KOPT-K1 (cell line): ENCODE measurements at regions not wholly inside any gene's neighbourhood (a gene's known extent, or its start where the extent isn't known, plus 50 kb on each side); places are given as distances from the start of the nearest gene placed in this dataset.
"Not testable (repeated sequence)": the region's sequence is repeated elsewhere in the genome, so short reads cannot be mapped to it uniquely, and the experiment has no call there.

Experiments used
- H3K27ac ChIP-seq: fragments of 200-600 bp; sonication (generic); 2 replicates; pipeline ENCODE4 v1.5.1; 2016; ENCODE audit warnings: antibody characterized with exemption, mild to moderate bottlenecking, low read depth, low read length; ENCODE audit not compliant: poor library complexity, severe bottlenecking
- H3K36me3 ChIP-seq: fragments of 200-600 bp; sonication (generic); 2 replicates; pipeline ENCODE4 v1.5.1; 2017; ENCODE audit warnings: antibody characterized with exemption, mild to moderate bottlenecking, low read length, moderate library complexity; ENCODE audit not compliant: insufficient read depth
- H3K9me3 ChIP-seq: fragments of 200-600 bp; sonication (generic); 2 replicates; pipeline ENCODE4 v1.5.1; 2017; ENCODE audit warnings: antibody characterized with exemption, low read length, mild to moderate bottlenecking; ENCODE audit not compliant: insufficient read depth, poor library complexity, severe bottlenecking

- H3K27ac ChIP-seq: no peak overlapping the region
- H3K9me3 ChIP-seq: no peaks in the 10 kb centered on the region
- no peaks in the 10 kb centered on the region for H3K36me3 ChIP-seq
These were observed 57.6 kb downstream of the PTTG1 start for GRCh38 chr5:160479220-160479619.

GRCh38 chr5:160479926-160480325 lies 58.3 kb downstream of the PTTG1 start:
- H3K27ac ChIP-seq: no peak overlapping the region
- H3K36me3 ChIP-seq: no peaks in the 10 kb centered on the region
- H3K9me3 ChIP-seq: no peaks in the 10 kb centered on the region

- H3K27ac ChIP-seq: no peak overlapping the region
- no peaks in the 10 kb centered on the region for H3K9me3 ChIP-seq
- H3K36me3 ChIP-seq: no peaks in the 10 kb centered on the region
These were observed 59.0 kb downstream of the PTTG1 start for GRCh38 chr5:160480652-160481051.

- H3K9me3 ChIP-seq: no peaks in the 10 kb centered on the region
- no peak overlapping the region for H3K27ac ChIP-seq
These were observed 63.0 kb downstream of the PTTG1 start for GRCh38 chr5:160484678-160485077.

GRCh38 chr5:160485364-160485969 lies 63.8 kb downstream of the PTTG1 start:
- Histone ChIP-seq H3K27ac (no peak overlapping the region), H3K36me3 (no peaks in the 10 kb centered on the region), H3K9me3 (no peaks in the 10 kb centered on the region)

More at GRCh38 chr5:160484678-160485077, 63.0 kb downstream of the PTTG1 start:
- no peaks in the 10 kb centered on the region for H3K36me3 ChIP-seq

- no peaks in the 10 kb centered on the region for H3K9me3 ChIP-seq
- H3K27ac ChIP-seq: no peak overlapping the region
- no peaks in the 10 kb centered on the region for H3K36me3 ChIP-seq
These were observed 64.9 kb downstream of the PTTG1 start for GRCh38 chr5:160486573-160486972.

- Histone ChIP-seq H3K27ac (no peak overlapping the region), H3K9me3 (no peaks in the 10 kb centered on the region), H3K36me3 (no peaks in the 10 kb centered on the region)
These were observed 67.0 kb downstream of the PTTG1 start for GRCh38 chr5:160488394-160489325.

- H3K9me3 ChIP-seq: no peaks in the 10 kb centered on the region
- no peak overlapping the region for H3K27ac ChIP-seq
- no peaks in the 10 kb centered on the region for H3K36me3 ChIP-seq
These were observed 69.8 kb downstream of the PTTG1 start for GRCh38 chr5:160491438-160491837.

GRCh38 chr5:160492565-160492964 lies 70.9 kb downstream of the PTTG1 start:
- no peak overlapping the region for H3K27ac ChIP-seq
- H3K9me3 ChIP-seq: no peaks in the 10 kb centered on the region
- H3K36me3 ChIP-seq: no peaks in the 10 kb centered on the region

GRCh38 chr5:160493806-160494338 lies 72.2 kb downstream of the PTTG1 start:
- Histone ChIP-seq H3K36me3 (no peaks in the 10 kb centered on the region), H3K9me3 (no peaks in the 10 kb centered on the region), H3K27ac (no peak overlapping the region)

- no peaks in the 10 kb centered on the region for H3K9me3 ChIP-seq
- H3K36me3 ChIP-seq: no peaks in the 10 kb centered on the region
- H3K27ac ChIP-seq: no peak overlapping the region
These were observed 72.8 kb downstream of the PTTG1 start for GRCh38 chr5:160494451-160494850.

GRCh38 chr5:160496334-160496733 lies 74.7 kb downstream of the PTTG1 start:
- H3K27ac ChIP-seq: no peak overlapping the region

GRCh38 chr5:160496784-160497183 lies 75.1 kb downstream of the PTTG1 start:
- H3K27ac ChIP-seq: no peak overlapping the region
- H3K9me3 ChIP-seq: no peaks in the 10 kb centered on the region
- H3K36me3 ChIP-seq: no peaks in the 10 kb centered on the region

More at GRCh38 chr5:160496334-160496733, 74.7 kb downstream of the PTTG1 start:
- no peaks in the 10 kb centered on the region for H3K9me3 ChIP-seq
- H3K36me3 ChIP-seq: no peaks in the 10 kb centered on the region

GRCh38 chr5:160497878-160498277 lies 76.2 kb downstream of the PTTG1 start:
- Histone ChIP-seq H3K36me3 (no peaks in the 10 kb centered on the region), H3K9me3 (no peaks in the 10 kb centered on the region), H3K27ac (no peak overlapping the region)

GRCh38 chr5:160498441-160499043 lies 76.9 kb downstream of the PTTG1 start:
- not testable (repeated sequence) for H3K36me3 ChIP-seq, H3K27ac ChIP-seq, H3K9me3 ChIP-seq
